Osteoblast (primary cell): ENCODE measurements at regions not wholly inside any gene's neighbourhood (a gene's known extent, or its start where the extent isn't known, plus 50 kb on each side); places are given as distances from the start of the nearest gene placed in this dataset.
"Not testable (repeated sequence)": the region's sequence is repeated elsewhere in the genome, so short reads cannot be mapped to it uniquely, and the experiment has no call there.

ENCODE experiments used
- DNase-seq: peaks from one replicate; pipeline ENCODE4 v3.0.0; 2011; ENCODE audit warnings: low spot score, mixed read lengths; ENCODE audit not compliant: insufficient read length; ENCODE audit errors: missing footprints
- H2AFZ ChIP-seq: 2 replicates; pipeline ENCODE4 v1.6.0; 2011; ENCODE audit warnings: mild to moderate bottlenecking, low read length
- H3K27ac ChIP-seq: 2 replicates; pipeline ENCODE4 v1.5.1; 2011; ENCODE audit warnings: mild to moderate bottlenecking, low read depth, low read length, moderate library complexity
- H3K27me3 ChIP-seq: 2 replicates; pipeline ENCODE4 v1.6.0; 2012; ENCODE audit warnings: mild to moderate bottlenecking, control low read depth, inconsistent platforms, low read length, moderate library complexity; ENCODE audit not compliant: insufficient read depth
- H3K36me3 ChIP-seq: 2 replicates; pipeline ENCODE4 v1.5.1; 2011; ENCODE audit warnings: mild to moderate bottlenecking, low read length, control low read depth, moderate library complexity; ENCODE audit not compliant: insufficient read depth
- H3K4me1 ChIP-seq: 2 replicates; pipeline ENCODE4 v1.5.1; 2011; ENCODE audit warnings: mild to moderate bottlenecking, low read length, control low read depth, moderate library complexity; ENCODE audit not compliant: insufficient read depth
- H3K4me2 ChIP-seq: 2 replicates; pipeline ENCODE4 v1.6.0; 2011; ENCODE audit warnings: mild to moderate bottlenecking, low read length; ENCODE audit not compliant: insufficient read depth
- H3K4me3 ChIP-seq: fragments of 200-600 bp; sonication (generic); 3 replicates; pipeline ENCODE4 v1.5.1; 2012; ENCODE audit warnings: mild to moderate bottlenecking, low read length, inconsistent platforms; ENCODE audit not compliant: insufficient read depth
- H3K79me2 ChIP-seq: 2 replicates; pipeline ENCODE4 v1.6.0; 2012; ENCODE audit warnings: mild to moderate bottlenecking, low read length, control low read depth, inconsistent platforms; ENCODE audit not compliant: insufficient read depth
- H3K9me3 ChIP-seq: 2 replicates; pipeline ENCODE4 v1.5.1; 2011; ENCODE audit warnings: low read depth, low read length, control low read depth
- H4K20me1 ChIP-seq: 2 replicates; pipeline ENCODE4 v1.6.0; 2012; ENCODE audit warnings: mild to moderate bottlenecking, low read length, control low read depth; ENCODE audit not compliant: insufficient read depth
- CTCF ChIP-seq: IDR thresholded peaks from 2 replicates; pipeline ENCODE4 v1.5.1; 2011; ENCODE audit warnings: mild to moderate bottlenecking, low read depth, low read length, moderate library complexity; ENCODE audit errors: extremely low read depth

GRCh38 chr6:86017236-86017635 lies 374.6 kb upstream of the SYNCRIP start:
- no peak for TF ChIP-seq CTCF
- H4K20me1 ChIP-seq = no peaks in the 10 kb centered on the region
- no peaks in the 10 kb centered on the region for H3K36me3 ChIP-seq
- H3K4me1 ChIP-seq = no peaks in the 10 kb centered on the region
- DNase-seq = no peak
- H3K79me2 ChIP-seq = no peaks in the 10 kb centered on the region
- H3K9me3 ChIP-seq = no peaks in the 10 kb centered on the region
- no peak overlapping the region for H3K4me2 ChIP-seq
- no peak overlapping the region for H2AFZ ChIP-seq
- H3K27me3 ChIP-seq = no peaks in the 10 kb centered on the region
- no peak overlapping the region for H3K4me3 ChIP-seq
- H3K27ac ChIP-seq = no peak overlapping the region

GRCh38 chr6:86016567-86016966 lies 373.9 kb upstream of the SYNCRIP start:
- Histone ChIP-seq H3K36me3 (no peaks in the 10 kb centered on the region), H2AFZ (no peak overlapping the region), H3K27ac (no peak overlapping the region), H3K4me3 (no peak overlapping the region), H3K79me2 (no peaks in the 10 kb centered on the region), H3K4me1 (no peaks in the 10 kb centered on the region), H4K20me1 (no peaks in the 10 kb centered on the region), H3K27me3 (no peaks in the 10 kb centered on the region), H3K4me2 (no peak overlapping the region), H3K9me3 (no peaks in the 10 kb centered on the region)
- DNase-seq = no peak
- no peak for TF ChIP-seq CTCF

- no peaks in the 10 kb centered on the region for H3K79me2 ChIP-seq
- no peak for TF ChIP-seq CTCF
- H3K36me3 ChIP-seq = no peaks in the 10 kb centered on the region
- no peak overlapping the region for H3K27ac ChIP-seq
- H4K20me1 ChIP-seq = no peaks in the 10 kb centered on the region
- H3K4me2 ChIP-seq = no peak overlapping the region
- H3K27me3 ChIP-seq = no peaks in the 10 kb centered on the region
- no peak overlapping the region for H2AFZ ChIP-seq
- H3K4me3 ChIP-seq = no peak overlapping the region
- no peaks in the 10 kb centered on the region for H3K9me3 ChIP-seq
- H3K4me1 ChIP-seq = no peaks in the 10 kb centered on the region
- DNase-seq = no peak
These were observed 373.4 kb upstream of the SYNCRIP start for GRCh38 chr6:86016077-86016476.

- not testable (repeated sequence) for H3K27me3 ChIP-seq, H3K4me2 ChIP-seq, H2AFZ ChIP-seq, H3K36me3 ChIP-seq, H3K4me3 ChIP-seq, H3K4me1 ChIP-seq, DNase-seq, H3K79me2 ChIP-seq, H4K20me1 ChIP-seq, H3K27ac ChIP-seq, H3K9me3 ChIP-seq
These were observed 370.3 kb upstream of the SYNCRIP start for GRCh38 chr6:86012991-86013390.
